ENCODE measurements at regions not wholly inside any gene's neighbourhood (a gene's known extent, or its start where the extent isn't known, plus 50 kb on each side); places are given as distances from the start of the nearest gene placed in this dataset.

DNA sequence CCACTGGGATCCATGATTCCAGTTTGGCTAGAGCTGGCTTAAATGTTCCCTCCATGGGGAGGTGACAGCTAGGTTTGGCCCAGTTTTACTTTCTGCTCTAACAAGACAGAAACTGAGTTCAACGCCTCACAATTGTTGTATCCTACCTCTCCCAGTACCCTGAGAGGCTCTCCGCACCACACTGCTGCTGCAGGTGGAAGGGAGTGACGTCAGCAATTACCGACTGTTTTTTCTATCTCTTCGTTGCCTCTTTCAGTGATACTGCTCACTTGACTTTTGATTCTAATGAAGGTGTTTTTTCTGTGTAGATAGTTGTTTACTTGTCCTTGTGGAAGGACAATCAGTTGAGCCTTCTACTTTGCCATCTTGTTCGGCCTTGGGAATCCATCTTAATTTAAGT is 204.9 kb upstream of the DUSP10 start:
- TF ChIP-seq, protein P1, sequence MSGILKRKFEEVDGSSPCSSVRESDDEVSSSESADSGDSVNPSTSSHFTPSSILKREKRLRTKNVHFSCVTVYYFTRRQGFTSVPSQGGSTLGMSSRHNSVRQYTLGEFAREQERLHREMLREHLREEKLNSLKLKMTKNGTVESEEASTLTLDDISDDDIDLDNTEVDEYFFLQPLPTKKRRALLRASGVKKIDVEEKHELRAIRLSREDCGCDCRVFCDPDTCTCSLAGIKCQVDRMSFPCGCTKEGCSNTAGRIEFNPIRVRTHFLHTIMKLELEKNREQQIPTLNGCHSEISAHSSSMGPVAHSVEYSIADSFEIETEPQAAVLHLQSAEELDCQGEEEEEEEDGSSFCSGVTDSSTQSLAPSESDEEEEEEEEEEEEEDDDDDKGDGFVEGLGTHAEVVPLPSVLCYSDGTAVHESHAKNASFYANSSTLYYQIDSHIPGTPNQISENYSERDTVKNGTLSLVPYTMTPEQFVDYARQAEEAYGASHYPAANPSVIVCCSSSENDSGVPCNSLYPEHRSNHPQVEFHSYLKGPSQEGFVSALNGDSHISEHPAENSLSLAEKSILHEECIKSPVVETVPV (CRISPR knock-in tag; IDR thresholded peaks at IDR 0.05) = no peak
- no peak for TF ChIP-seq ZFP30 (CRISPR knock-in tag; IDR thresholded peaks at IDR 0.05)
- ATAC-seq = no peak

DNA sequence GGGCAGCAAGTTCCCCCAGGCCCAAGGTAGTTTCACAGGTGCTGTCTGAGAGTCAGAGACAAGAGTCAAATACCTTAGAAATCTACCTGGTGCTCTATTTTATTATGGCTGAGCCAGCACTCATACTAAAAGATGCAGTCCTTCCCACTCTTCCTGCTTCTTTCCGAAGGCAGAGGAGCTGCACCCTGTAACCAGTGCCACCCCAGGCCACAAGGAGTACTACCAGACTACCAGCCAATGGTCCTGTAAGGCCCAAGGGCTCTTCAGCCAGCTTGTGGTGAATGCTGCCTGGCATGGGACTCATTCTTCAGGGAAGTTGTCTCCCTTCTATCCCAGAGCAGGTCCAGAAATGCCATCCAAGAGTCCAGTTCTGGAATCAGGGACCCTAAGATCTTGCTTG is 203.8 kb upstream of the DUSP10 start:
- TF ChIP-seq, protein P2, sequence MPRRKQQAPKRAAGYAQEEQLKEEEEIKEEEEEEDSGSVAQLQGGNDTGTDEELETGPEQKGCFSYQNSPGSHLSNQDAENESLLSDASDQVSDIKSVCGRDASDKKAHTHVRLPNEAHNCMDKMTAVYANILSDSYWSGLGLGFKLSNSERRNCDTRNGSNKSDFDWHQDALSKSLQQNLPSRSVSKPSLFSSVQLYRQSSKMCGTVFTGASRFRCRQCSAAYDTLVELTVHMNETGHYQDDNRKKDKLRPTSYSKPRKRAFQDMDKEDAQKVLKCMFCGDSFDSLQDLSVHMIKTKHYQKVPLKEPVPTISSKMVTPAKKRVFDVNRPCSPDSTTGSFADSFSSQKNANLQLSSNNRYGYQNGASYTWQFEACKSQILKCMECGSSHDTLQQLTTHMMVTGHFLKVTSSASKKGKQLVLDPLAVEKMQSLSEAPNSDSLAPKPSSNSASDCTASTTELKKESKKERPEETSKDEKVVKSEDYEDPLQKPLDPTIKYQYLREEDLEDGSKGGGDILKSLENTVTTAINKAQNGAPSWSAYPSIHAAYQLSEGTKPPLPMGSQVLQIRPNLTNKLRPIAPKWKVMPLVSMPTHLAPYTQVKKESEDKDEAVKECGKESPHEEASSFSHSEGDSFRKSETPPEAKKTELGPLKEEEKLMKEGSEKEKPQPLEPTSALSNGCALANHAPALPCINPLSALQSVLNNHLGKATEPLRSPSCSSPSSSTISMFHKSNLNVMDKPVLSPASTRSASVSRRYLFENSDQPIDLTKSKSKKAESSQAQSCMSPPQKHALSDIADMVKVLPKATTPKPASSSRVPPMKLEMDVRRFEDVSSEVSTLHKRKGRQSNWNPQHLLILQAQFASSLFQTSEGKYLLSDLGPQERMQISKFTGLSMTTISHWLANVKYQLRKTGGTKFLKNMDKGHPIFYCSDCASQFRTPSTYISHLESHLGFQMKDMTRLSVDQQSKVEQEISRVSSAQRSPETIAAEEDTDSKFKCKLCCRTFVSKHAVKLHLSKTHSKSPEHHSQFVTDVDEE (CRISPR knock-in tag; IDR thresholded peaks at IDR 0.05) = no peak
- TF ChIP-seq, protein P1 (CRISPR knock-in tag; IDR thresholded peaks at IDR 0.05) = no peak
- TF ChIP-seq, protein P3, sequence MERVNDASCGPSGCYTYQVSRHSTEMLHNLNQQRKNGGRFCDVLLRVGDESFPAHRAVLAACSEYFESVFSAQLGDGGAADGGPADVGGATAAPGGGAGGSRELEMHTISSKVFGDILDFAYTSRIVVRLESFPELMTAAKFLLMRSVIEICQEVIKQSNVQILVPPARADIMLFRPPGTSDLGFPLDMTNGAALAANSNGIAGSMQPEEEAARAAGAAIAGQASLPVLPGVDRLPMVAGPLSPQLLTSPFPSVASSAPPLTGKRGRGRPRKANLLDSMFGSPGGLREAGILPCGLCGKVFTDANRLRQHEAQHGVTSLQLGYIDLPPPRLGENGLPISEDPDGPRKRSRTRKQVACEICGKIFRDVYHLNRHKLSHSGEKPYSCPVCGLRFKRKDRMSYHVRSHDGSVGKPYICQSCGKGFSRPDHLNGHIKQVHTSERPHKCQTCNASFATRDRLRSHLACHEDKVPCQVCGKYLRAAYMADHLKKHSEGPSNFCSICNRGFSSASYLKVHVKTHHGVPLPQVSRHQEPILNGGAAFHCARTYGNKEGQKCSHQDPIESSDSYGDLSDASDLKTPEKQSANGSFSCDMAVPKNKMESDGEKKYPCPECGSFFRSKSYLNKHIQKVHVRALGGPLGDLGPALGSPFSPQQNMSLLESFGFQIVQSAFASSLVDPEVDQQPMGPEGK (CRISPR knock-in tag; IDR thresholded peaks at IDR 0.05; ENCODE audit: borderline replicate concordance) = no peak
- TF ChIP-seq BACH2 (CRISPR knock-in tag; IDR thresholded peaks at IDR 0.05; ENCODE audit: borderline replicate concordance) = no peak
- no peak for TF ChIP-seq TOX (CRISPR knock-in tag; IDR thresholded peaks at IDR 0.05; ENCODE audit: borderline replicate concordance)
- TF ChIP-seq OSR1 (CRISPR knock-in tag; IDR thresholded peaks at IDR 0.05) = no peak
- no peak for TF ChIP-seq ZNF8 (CRISPR knock-in tag; IDR thresholded peaks at IDR 0.05)
- no peak for TF ChIP-seq ISL1 (CRISPR knock-in tag; IDR thresholded peaks at IDR 0.05)
- no peak for TF ChIP-seq ZC3H10 (CRISPR knock-in tag; IDR thresholded peaks at IDR 0.05)
- no peak for ATAC-seq

DNA sequence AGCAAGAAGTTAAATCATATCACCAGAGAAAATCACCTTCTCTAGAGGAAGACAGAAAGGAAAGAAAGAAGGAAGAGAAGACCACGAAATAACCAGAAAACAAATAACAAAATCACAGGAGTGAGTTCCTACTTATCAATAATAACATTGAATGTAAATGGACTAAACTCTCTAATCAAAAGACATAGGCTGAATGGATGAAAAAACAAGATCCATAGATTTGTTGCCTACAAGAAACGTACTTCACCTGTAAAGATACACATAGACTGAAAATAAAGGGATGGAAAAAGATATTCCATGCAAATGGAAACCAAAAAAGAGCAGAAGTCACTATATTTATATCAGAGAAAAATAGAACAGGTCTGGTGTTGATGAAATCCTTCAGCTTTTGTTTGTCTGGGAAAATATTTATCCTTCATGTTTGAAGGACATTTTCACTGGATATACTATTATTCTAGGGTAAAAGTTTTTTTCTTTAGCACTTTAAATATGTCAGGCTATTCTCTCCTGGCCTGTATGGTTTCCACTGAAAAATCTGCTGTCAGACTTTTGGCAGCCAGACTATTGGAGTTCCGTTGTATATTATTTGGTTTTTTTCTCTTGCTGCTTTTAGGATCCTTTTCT is 202.5 kb upstream of the DUSP10 start:
- TF ChIP-seq ARNTL (CRISPR knock-in tag; IDR thresholded peaks at IDR 0.05; ENCODE audit: borderline replicate concordance, low read depth) (no peak), ZC3H10 (CRISPR knock-in tag; IDR thresholded peaks at IDR 0.05) (0 out of 2 replicates have a peak, but pooled peaks have one; percentile 37), ISL1 (CRISPR knock-in tag; IDR thresholded peaks at IDR 0.05) (no peak)
- no peak for ATAC-seq

DNA sequence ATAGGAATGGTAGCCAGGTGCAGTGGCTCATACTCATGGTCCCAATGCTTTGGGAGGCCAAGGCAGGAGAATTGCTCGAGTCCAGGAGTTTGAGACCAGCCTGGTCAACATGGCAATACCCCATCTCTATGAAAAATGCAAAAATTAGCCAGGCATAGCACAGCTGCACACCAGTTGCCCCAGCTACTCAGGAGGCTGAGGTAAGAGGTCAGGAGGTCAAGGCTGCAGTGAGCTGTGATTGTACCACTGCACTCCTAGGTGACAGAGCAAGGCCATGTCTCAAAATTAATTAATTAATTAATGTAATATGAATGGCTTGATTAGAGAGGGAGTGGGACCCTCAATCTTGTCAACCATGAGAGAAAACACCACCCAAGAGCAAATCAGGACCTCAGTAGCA is 198.7 kb upstream of the DUSP10 start:
- TF ChIP-seq PPARA (CRISPR knock-in tag; IDR thresholded peaks at IDR 0.05; ENCODE audit: borderline replicate concordance) (no peak), RARB (CRISPR knock-in tag; IDR thresholded peaks at IDR 0.05) (no peak), ARNTL (CRISPR knock-in tag; IDR thresholded peaks at IDR 0.05; ENCODE audit: borderline replicate concordance, low read depth) (no peak), ESRRG (CRISPR knock-in tag; IDR thresholded peaks at IDR 0.05) (no peak), SNAI2 (CRISPR knock-in tag; IDR thresholded peaks at IDR 0.05) (no peak), CSDC2 (CRISPR knock-in tag; IDR thresholded peaks at IDR 0.05) (no peak), ZNF565 (CRISPR knock-in tag; conservative IDR thresholded peaks at IDR 0.05; ENCODE audit: low read depth) (no peak), BACH2 (CRISPR knock-in tag; IDR thresholded peaks at IDR 0.05; ENCODE audit: borderline replicate concordance) (no peak), ZNF70 (CRISPR knock-in tag; IDR thresholded peaks at IDR 0.05) (no peak), ZFP3 (CRISPR knock-in tag; IDR thresholded peaks at IDR 0.05) (no peak)
- TF ChIP-seq, protein P3 (CRISPR knock-in tag; IDR thresholded peaks at IDR 0.05; ENCODE audit: borderline replicate concordance) = no peak
- TF ChIP-seq, protein P4, sequence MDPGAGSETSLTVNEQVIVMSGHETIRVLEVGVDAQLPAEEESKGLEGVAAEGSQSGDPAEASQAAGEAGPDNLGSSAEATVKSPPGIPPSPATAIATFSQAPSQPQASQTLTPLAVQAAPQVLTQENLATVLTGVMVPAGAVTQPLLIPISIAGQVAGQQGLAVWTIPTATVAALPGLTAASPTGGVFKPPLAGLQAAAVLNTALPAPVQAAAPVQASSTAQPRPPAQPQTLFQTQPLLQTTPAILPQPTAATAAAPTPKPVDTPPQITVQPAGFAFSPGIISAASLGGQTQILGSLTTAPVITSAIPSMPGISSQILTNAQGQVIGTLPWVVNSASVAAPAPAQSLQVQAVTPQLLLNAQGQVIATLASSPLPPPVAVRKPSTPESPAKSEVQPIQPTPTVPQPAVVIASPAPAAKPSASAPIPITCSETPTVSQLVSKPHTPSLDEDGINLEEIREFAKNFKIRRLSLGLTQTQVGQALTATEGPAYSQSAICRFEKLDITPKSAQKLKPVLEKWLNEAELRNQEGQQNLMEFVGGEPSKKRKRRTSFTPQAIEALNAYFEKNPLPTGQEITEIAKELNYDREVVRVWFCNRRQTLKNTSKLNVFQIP (CRISPR knock-in tag; IDR thresholded peaks at IDR 0.05; ENCODE audit: borderline replicate concordance, low read depth) = no peak
- TF ChIP-seq, protein P1 (CRISPR knock-in tag; IDR thresholded peaks at IDR 0.05) = no peak
- ATAC-seq = no peak

Data from SK-N-SH treated with all-trans-retinoic acid at 6 μM for 48 hours (cell line).